Neural cell (in vitro differentiated cells): ENCODE measurements at regions not wholly inside any gene's neighbourhood (a gene's known extent, or its start where the extent isn't known, plus 50 kb on each side); places are given as distances from the start of the nearest gene placed in this dataset.

Source experiments
- H2AFZ ChIP-seq: fragments of 200-600, 300-800 bp; sonication (generic), shearing (Covaris generic); 2 replicates; pipeline ENCODE4 v1.6.0; 2014; ENCODE audit warnings: low read depth, mild to moderate bottlenecking, antibody characterized with exemption, low read length, moderate library complexity
- H3F3A ChIP-seq: fragments of 200-600 bp; shearing (Covaris generic); 2 replicates; pipeline ENCODE4 v1.6.1; 2016; ENCODE audit warnings: mild to moderate bottlenecking, moderate library complexity, mixed read lengths, antibody characterized with exemption, low read length; ENCODE audit not compliant: insufficient read depth, poor library complexity, severe bottlenecking
- H3K27ac ChIP-seq: fragments of 200-600, 300-800 bp; sonication (generic), shearing (Covaris generic); 2 replicates; pipeline ENCODE4 v1.5.1; 2014; ENCODE audit warnings: mild to moderate bottlenecking, low read length, moderate library complexity
- H3K27me3 ChIP-seq: fragments of 300-800, 200-600 bp; sonication (generic), shearing (Covaris generic); 2 replicates; pipeline ENCODE4 v1.6.0; 2014; ENCODE audit warnings: mild to moderate bottlenecking, low read depth, low read length, moderate library complexity; ENCODE audit not compliant: insufficient read depth
- H3K36me3 ChIP-seq: fragments of 300-800, 200-600 bp; sonication (generic), shearing (Covaris generic); 2 replicates; pipeline ENCODE4 v1.5.1; 2014; ENCODE audit warnings: mild to moderate bottlenecking, antibody characterized with exemption, low read length, moderate library complexity; ENCODE audit not compliant: insufficient read depth
- H3K4me2 ChIP-seq: fragments of 300-800, 200-600 bp; sonication (generic), shearing (Covaris generic); 2 replicates; pipeline ENCODE4 v1.6.0; 2014; ENCODE audit warnings: mild to moderate bottlenecking, low read length
- H3K4me3 ChIP-seq: fragments of 300-800, 200-600 bp; sonication (generic), shearing (Covaris generic); 2 replicates; pipeline ENCODE4 v1.5.1; 2014; ENCODE audit warnings: mild to moderate bottlenecking, low read length, moderate library complexity
- H3K79me2 ChIP-seq: fragments of 200-600 bp; shearing (Covaris generic); replicated peaks from 2 replicates; pipeline ENCODE4 v1.6.0; 2014; ENCODE audit warnings: mild to moderate bottlenecking, low read length, moderate library complexity; ENCODE audit not compliant: insufficient read depth
- H3K9ac ChIP-seq: fragments of 300-800, 200-600 bp; sonication (generic), shearing (Covaris generic); 2 replicates; pipeline ENCODE4 v1.6.1; 2016; ENCODE audit warnings: mild to moderate bottlenecking, low read length, mixed read lengths
- H3K9me2 ChIP-seq: fragments of 200-600 bp; shearing (Covaris generic); 2 replicates; pipeline ENCODE4 v1.6.1; 2016; ENCODE audit warnings: mild to moderate bottlenecking, low read length, mixed read lengths; ENCODE audit not compliant: insufficient read depth
- H3K9me3 ChIP-seq: fragments of 200-600, 300-800 bp; sonication (generic), shearing (Covaris generic); 2 replicates; pipeline ENCODE4 v1.6.1; 2016; ENCODE audit warnings: mild to moderate bottlenecking, mixed run types, low read length, moderate library complexity, mixed read lengths
- H4K20me1 ChIP-seq: fragments of 200-600 bp; shearing (Covaris generic); 2 replicates; pipeline ENCODE4 v1.6.1; 2016; ENCODE audit warnings: mild to moderate bottlenecking, mixed run types; ENCODE audit not compliant: insufficient read depth
- EP300 ChIP-seq: fragments of 450-650 bp; conservative IDR thresholded peaks from 2 replicates; pipeline ENCODE4 v1.6.1; 2014; ENCODE audit warnings: antibody characterized with exemption, mild to moderate bottlenecking, moderate library complexity; ENCODE audit not compliant: poor library complexity, severe bottlenecking
- EZH2 ChIP-seq: fragments of 200-600, 300-800 bp; shearing (Covaris generic), sonication (generic); IDR thresholded peaks from 2 replicates; pipeline ENCODE4 v1.6.1; 2014; ENCODE audit warnings: antibody characterized with exemption, low read length, borderline replicate concordance, mild to moderate bottlenecking; ENCODE audit not compliant: insufficient read depth, poor library complexity, severe bottlenecking
- MXI1 ChIP-seq: fragments of 450-650 bp; conservative IDR thresholded peaks from 2 replicates; pipeline ENCODE4 v1.6.1; 2014; ENCODE audit warnings: antibody characterized with exemption, mild to moderate bottlenecking; ENCODE audit not compliant: poor library complexity, severe bottlenecking
- POLR2AphosphoS5 ChIP-seq: IDR thresholded peaks from 2 replicates; pipeline ENCODE4 v1.6.1; 2012
- RAD21 ChIP-seq: fragments of 450-650 bp; conservative IDR thresholded peaks from 2 replicates; pipeline ENCODE4 v1.6.1; 2014; ENCODE audit warnings: antibody characterized with exemption, mild to moderate bottlenecking, moderate library complexity
- SMC3 ChIP-seq: fragments of 450-650 bp; conservative IDR thresholded peaks from 2 replicates; pipeline ENCODE4 v1.6.1; 2014; ENCODE audit warnings: antibody characterized with exemption, mild to moderate bottlenecking, moderate library complexity; ENCODE audit not compliant: poor library complexity
- TAF1 ChIP-seq: IDR thresholded peaks from 2 replicates; pipeline ENCODE4 v1.6.1; 2012; ENCODE audit warnings: low read depth
- TF ChIP-seq, protein P1 (sequence below): IDR thresholded peaks from 2 replicates; pipeline ENCODE4 v1.6.1; 2012; ENCODE audit warnings: borderline replicate concordance
- TF ChIP-seq, protein P2 (sequence below): fragments of 450-650 bp; IDR thresholded peaks from 2 replicates; pipeline ENCODE4 v1.5.1; 2014; ENCODE audit warnings: antibody characterized with exemption, mild to moderate bottlenecking, moderate library complexity; ENCODE audit not compliant: poor library complexity, severe bottlenecking

DNA sequence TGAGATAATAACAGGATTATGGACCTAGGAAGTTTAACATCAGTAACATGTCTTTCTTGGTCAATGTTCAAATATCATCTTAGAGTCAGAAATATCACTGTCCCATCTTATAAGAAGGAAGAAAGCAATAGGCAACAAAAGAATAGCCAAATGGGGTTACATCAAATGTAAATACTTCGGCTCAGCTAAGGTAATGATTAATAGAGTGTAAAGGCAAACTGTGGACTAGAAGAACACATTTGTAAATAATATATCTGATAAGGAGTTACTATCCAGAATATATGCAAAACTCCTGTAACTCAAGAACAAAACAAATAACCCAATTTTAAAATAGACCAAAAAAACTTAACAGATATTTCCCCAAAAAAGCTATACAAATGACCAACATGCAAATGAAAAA is 630.3 kb downstream of the RPS29 start:
- H2AFZ ChIP-seq = no peak overlapping the region
- no peaks in the 10 kb centered on the region for H3K36me3 ChIP-seq
- no peaks in the 10 kb centered on the region for H4K20me1 ChIP-seq
- no peaks in the 10 kb centered on the region for H3K9me2 ChIP-seq
- no peak overlapping the region for H3K9ac ChIP-seq
- H3K27me3 ChIP-seq = no peaks in the 10 kb centered on the region
- H3K4me2 ChIP-seq = no peak overlapping the region
- no peaks in the 10 kb centered on the region for H3F3A ChIP-seq
- no peaks in the 10 kb centered on the region for H3K9me3 ChIP-seq
- no peak overlapping the region for H3K4me3 ChIP-seq
- H3K79me2 ChIP-seq = no peaks in the 10 kb centered on the region
- no peak for TF ChIP-seq EP300
- no peak for TF ChIP-seq TAF1
- TF ChIP-seq, protein P1, sequence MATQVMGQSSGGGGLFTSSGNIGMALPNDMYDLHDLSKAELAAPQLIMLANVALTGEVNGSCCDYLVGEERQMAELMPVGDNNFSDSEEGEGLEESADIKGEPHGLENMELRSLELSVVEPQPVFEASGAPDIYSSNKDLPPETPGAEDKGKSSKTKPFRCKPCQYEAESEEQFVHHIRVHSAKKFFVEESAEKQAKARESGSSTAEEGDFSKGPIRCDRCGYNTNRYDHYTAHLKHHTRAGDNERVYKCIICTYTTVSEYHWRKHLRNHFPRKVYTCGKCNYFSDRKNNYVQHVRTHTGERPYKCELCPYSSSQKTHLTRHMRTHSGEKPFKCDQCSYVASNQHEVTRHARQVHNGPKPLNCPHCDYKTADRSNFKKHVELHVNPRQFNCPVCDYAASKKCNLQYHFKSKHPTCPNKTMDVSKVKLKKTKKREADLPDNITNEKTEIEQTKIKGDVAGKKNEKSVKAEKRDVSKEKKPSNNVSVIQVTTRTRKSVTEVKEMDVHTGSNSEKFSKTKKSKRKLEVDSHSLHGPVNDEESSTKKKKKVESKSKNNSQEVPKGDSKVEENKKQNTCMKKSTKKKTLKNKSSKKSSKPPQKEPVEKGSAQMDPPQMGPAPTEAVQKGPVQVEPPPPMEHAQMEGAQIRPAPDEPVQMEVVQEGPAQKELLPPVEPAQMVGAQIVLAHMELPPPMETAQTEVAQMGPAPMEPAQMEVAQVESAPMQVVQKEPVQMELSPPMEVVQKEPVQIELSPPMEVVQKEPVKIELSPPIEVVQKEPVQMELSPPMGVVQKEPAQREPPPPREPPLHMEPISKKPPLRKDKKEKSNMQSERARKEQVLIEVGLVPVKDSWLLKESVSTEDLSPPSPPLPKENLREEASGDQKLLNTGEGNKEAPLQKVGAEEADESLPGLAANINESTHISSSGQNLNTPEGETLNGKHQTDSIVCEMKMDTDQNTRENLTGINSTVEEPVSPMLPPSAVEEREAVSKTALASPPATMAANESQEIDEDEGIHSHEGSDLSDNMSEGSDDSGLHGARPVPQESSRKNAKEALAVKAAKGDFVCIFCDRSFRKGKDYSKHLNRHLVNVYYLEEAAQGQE = no peak
- no peak for TF ChIP-seq MXI1
- H3K27ac ChIP-seq = no peak overlapping the region

DNA sequence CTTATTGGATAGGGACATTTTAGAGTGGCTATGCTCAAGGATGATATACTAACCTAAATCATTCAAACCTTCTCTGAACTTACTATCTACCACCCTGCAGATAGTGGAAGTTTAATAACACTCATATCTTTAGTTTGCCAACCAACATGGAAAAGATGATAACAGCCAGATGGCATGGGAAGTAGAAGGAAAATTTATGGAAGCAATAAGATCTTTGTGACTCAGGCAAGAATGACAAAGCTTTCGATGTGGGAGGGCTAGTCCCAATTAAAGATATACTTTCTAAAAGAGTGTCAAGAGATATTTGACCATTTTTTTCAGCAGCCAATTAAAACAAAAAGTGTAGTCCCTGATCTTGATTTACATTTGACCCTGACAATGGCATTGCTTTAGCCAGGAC is 631.7 kb downstream of the RPS29 start:
- Histone ChIP-seq H2AFZ (no peak overlapping the region), H3K27me3 (no peaks in the 10 kb centered on the region), H3K9me3 (no peaks in the 10 kb centered on the region), H3K79me2 (no peaks in the 10 kb centered on the region), H3K36me3 (no peaks in the 10 kb centered on the region), H3F3A (no peaks in the 10 kb centered on the region), H3K9me2 (no peaks in the 10 kb centered on the region), H4K20me1 (no peaks in the 10 kb centered on the region), H3K4me3 (no peak overlapping the region), H3K27ac (no peak overlapping the region), H3K9ac (no peak overlapping the region), H3K4me2 (no peak overlapping the region)
- TF ChIP-seq TAF1 (no peak), POLR2AphosphoS5 (no peak), SMC3 (no peak), EP300 (no peak), EZH2 (no peak), MXI1 (no peak), RAD21 (no peak)
- TF ChIP-seq, protein P1 = no peak
- TF ChIP-seq, protein P2, sequence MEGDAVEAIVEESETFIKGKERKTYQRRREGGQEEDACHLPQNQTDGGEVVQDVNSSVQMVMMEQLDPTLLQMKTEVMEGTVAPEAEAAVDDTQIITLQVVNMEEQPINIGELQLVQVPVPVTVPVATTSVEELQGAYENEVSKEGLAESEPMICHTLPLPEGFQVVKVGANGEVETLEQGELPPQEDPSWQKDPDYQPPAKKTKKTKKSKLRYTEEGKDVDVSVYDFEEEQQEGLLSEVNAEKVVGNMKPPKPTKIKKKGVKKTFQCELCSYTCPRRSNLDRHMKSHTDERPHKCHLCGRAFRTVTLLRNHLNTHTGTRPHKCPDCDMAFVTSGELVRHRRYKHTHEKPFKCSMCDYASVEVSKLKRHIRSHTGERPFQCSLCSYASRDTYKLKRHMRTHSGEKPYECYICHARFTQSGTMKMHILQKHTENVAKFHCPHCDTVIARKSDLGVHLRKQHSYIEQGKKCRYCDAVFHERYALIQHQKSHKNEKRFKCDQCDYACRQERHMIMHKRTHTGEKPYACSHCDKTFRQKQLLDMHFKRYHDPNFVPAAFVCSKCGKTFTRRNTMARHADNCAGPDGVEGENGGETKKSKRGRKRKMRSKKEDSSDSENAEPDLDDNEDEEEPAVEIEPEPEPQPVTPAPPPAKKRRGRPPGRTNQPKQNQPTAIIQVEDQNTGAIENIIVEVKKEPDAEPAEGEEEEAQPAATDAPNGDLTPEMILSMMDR = no peak
